T-helper 1 cell treated with Interleukin-12 subunit alpha and Interleukin-12 subunit beta and Interleukin-4 antibody, amounts not matched to agents 30 μg/mL and 1 μg/mL, for 36 hours (primary cell): ENCODE measurements at regions not wholly inside any gene's neighbourhood (a gene's known extent, or its start where the extent isn't known, plus 50 kb on each side); places are given as distances from the start of the nearest gene placed in this dataset.

Experiments used
- H3K27ac Mint-ChIP-seq: one replicate; pipeline ENCODE4 v1.8.0; 2021; ENCODE audit warnings: mild to moderate bottlenecking, mixed read lengths
- H3K27me3 Mint-ChIP-seq: one replicate; pipeline ENCODE4 v1.8.0; 2021; ENCODE audit warnings: low read depth, mixed read lengths
- H3K36me3 Mint-ChIP-seq: one replicate; pipeline ENCODE4 v1.8.0; 2021; ENCODE audit warnings: low read depth, mixed read lengths
- H3K4me1 Mint-ChIP-seq: one replicate; pipeline ENCODE4 v1.8.0; 2021; ENCODE audit warnings: low read depth, mixed read lengths
- H3K4me3 Mint-ChIP-seq: one replicate; pipeline ENCODE4 v1.8.0; 2021; ENCODE audit warnings: mild to moderate bottlenecking, moderate library complexity, mixed read lengths
- H3K9me3 Mint-ChIP-seq: one replicate; pipeline ENCODE4 v1.8.0; 2021; ENCODE audit warnings: mixed read lengths

DNA sequence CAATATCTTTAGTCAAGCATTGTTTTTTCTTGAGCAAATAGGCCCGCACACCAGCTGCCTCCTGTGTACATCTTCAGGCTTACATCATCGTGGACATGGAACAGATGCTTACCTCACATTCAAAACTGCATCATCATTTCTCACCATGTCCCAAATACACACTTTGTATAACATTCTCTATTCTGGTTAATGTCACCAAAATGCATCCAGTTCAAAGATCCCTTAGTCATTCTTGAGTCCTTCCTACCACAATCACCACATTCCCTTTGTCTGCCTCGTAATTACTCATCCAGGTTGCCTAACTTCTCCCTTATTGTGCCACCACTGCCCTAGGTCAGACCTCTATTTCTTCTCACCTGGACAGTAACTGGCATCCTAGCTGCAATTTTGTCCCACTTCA is 373.7 kb upstream of the GALNT5 start:
- peaks cover 14% of the 10 kb centered on the region for H3K27me3 Mint-ChIP-seq
- no peaks in the 10 kb centered on the region for H3K9me3 Mint-ChIP-seq
- no peaks in the 10 kb centered on the region for H3K36me3 Mint-ChIP-seq

DNA sequence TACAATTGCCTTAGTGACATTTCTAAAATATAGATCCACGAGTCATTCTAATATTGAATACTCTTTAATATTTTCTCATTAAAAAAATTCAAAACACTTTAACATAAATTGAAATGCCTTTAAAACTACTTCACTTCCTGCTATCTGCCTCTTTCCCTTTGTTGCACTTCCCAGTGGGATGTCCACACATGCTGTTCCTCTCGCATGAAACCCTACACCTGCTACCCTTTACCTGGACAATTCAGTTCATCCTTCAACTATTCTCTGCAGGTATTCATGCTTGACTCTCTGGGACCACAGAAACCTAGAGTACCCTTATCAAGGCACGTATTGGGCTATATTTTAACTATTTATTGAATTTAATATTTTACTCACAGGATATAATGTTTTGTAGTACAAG is 373.3 kb upstream of the GALNT5 start:
- Mint-ChIP-seq H3K36me3 (no peaks in the 10 kb centered on the region), H3K4me1 (no peaks in the 10 kb centered on the region), H3K27me3 (peaks cover 18% of the 10 kb centered on the region), H3K9me3 (no peaks in the 10 kb centered on the region), H3K27ac (no peak overlapping the region), H3K4me3 (no peak overlapping the region)

More for the DNA sequence above, 373.7 kb upstream of the GALNT5 start:
- Mint-ChIP-seq H3K4me1 (no peaks in the 10 kb centered on the region), H3K27ac (no peak overlapping the region), H3K4me3 (no peak overlapping the region)

DNA sequence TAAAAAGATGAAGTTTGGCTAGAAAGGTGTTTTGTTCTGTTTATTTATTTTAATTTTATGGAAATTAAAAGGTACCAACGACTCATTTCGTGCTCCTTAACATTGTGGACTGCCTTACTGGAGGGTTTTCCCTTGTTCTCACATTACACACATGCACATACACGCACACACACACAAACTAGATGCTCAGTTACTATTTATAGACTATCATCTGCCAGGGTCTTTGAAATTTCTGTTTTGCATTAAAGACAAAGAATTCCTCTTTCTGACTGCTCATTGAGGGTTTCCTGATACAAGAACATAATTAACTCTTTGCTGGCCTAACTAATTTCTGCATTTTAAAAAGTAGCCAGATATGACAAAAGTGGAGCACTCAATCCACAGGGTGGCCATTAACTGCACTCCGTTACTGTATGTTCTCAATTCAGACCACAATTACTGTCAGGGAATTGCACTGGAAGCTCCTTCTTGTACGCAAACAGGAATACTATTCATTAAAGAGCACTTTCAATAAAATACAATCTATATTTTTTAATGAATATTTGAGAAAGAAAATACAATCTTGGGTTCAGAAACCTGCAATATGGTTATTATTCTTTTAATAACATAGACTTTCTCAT is 366.9 kb upstream of the GALNT5 start:
- Mint-ChIP-seq H3K9me3 (no peaks in the 10 kb centered on the region), H3K4me1 (peaks cover 14% of the 10 kb centered on the region), H3K27ac (no peak overlapping the region), H3K27me3 (peaks cover 61% of the 10 kb centered on the region), H3K4me3 (no peak overlapping the region), H3K36me3 (no peaks in the 10 kb centered on the region)

DNA sequence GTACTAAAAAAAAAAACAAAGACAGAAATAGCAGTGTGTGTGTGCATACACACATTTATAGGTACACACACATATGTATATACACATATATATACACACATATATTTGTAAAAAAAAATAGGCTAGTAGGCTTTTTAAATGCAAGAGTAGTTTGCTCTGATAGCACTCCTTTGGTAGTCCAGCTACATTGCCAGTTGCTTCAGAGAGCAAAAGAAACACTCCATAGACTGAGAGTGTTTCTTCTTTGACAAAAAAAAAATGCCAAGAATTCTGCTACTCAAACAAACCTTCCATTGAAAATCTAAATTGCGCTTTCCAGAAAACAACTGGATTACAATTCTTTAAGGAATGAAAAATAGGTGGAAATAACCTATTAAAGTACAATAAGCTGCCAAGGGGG is 365.9 kb upstream of the GALNT5 start:
- Mint-ChIP-seq H3K27me3 (peaks cover 67% of the 10 kb centered on the region), H3K36me3 (peaks cover 2% of the 10 kb centered on the region), H3K9me3 (no peaks in the 10 kb centered on the region), H3K4me3 (no peak overlapping the region), H3K4me1 (peaks cover 24% of the 10 kb centered on the region), H3K27ac (no peak overlapping the region)

DNA sequence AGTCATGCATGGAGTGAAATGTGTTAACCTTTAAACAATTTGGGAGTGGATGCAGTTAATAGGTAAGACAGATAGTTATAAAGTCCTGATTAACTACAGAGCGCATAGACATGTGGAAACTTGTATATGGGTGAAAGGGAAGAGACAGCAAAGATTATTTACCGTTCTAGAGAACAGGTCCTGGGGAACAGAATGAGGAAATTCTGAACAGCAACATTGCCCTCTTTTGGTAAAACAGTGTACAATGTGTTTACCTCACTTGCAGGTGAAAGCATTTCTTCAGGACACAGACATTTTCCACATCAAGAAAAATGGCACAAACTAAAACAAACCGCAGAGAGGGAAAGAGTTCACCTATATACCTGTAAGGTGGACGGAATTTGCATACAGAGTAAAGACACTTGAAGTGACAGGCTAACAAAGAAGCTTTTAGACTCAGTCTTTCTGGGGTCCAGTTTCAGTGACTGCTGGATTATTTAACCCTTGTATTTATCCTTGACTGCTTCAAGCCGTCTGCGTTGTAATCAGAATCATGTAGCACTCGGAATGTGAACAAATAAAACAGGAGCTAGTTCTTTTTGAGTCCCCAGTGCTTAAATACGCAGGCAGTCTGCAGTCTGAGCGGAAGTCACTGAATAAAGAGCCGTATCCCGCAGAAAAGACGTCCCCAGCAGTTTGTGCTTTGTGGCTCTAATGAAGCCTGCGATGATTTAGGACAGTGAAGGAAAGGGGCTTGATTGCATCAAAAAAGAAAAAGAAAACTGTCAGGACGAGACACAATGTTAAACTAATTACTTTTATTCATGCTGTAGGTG is 364.8 kb upstream of the GALNT5 start:
- Mint-ChIP-seq H3K9me3 (peaks cover under 1% of the 10 kb centered on the region), H3K27me3 (peaks cover 71% of the 10 kb centered on the region), H3K4me1 (peaks cover 25% of the 10 kb centered on the region), H3K36me3 (peaks cover 2% of the 10 kb centered on the region), H3K4me3 (peak overlapping the region; percentile 11), H3K27ac (no peak overlapping the region)

DNA sequence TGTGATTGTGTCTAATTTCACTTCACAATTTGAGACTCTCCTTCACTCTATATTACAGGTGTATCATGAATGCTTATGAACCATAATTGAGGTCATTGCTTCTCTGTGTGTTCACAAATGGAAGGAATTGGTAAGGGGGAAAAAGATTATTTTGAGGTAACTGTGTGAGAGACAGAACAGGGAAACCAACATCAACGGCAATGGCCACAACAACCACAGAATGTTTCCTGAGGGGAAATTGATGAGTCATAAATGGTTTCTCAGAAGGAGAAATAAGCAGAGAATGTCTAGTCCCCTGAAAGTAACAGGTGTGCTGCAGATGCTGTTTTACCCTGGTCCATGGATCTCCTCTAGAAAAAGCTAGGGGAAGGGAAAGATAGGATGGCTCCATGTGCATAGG is 361.2 kb upstream of the GALNT5 start:
- H3K4me1 Mint-ChIP-seq: peaks cover 25% of the 10 kb centered on the region
- peaks cover 5% of the 10 kb centered on the region for H3K9me3 Mint-ChIP-seq
- peak overlapping the region; percentile 43 for H3K4me3 Mint-ChIP-seq
- peaks cover 71% of the 10 kb centered on the region for H3K27me3 Mint-ChIP-seq
- peaks cover 5% of the 10 kb centered on the region for H3K36me3 Mint-ChIP-seq
- peak overlapping the region; percentile 47 for H3K27ac Mint-ChIP-seq

DNA sequence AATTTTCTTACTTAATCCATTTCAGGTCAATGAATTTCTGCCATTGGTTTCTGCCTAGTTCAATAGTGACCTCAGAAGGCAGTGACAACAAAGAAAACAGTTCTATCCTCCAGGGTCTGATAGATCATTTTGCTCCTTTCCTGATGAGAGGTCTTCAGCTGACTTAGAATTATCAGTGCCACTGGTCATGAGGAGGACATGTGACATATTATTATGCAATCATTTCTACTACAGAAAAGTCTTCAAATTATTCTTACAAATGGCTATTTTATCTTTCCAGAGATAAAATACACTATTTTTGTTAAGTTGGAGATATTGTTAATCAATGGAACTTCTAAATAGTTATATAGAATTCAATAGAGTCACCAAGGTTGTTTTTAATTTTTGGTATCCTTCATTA is 360.0 kb upstream of the GALNT5 start:
- Mint-ChIP-seq H3K9me3 (peaks cover 5% of the 10 kb centered on the region), H3K4me1 (peaks cover 21% of the 10 kb centered on the region), H3K36me3 (peaks cover 5% of the 10 kb centered on the region), H3K4me3 (no peak overlapping the region), H3K27me3 (peaks cover 66% of the 10 kb centered on the region), H3K27ac (no peak overlapping the region)

DNA sequence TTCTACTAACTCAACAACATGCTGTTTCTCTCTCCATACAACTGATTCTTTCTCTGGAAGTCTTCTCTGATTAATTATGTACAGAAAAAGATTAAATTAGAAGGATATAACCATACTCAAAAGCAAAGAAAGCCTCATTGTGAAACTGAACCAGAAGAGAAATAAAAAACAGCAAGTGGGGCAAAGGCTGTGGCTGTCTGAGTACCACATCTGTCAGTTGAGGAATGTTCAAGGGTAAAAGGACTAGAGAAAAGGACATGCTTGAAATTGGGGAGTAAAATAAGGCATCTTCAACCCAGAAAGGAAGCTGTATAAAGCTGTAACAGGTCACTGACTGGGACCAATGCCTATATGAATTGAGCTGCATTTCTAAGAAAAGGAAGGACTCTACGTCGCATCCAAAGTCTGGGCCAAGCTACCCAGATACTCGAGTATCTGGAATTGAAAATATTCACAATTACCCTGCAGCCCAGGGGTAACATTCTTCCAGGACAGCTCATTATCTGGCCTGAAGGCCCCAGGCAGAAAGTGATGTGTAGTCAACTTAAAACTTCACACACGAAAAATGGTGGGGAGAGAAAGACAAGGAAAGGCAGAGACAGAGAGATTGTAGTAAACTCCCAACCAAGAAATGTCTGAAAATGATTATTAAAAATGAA is 356.0 kb upstream of the GALNT5 start:
- H3K27me3 Mint-ChIP-seq: peaks cover 65% of the 10 kb centered on the region
- peaks cover 2% of the 10 kb centered on the region for H3K4me1 Mint-ChIP-seq
- no peak overlapping the region for H3K27ac Mint-ChIP-seq
- H3K36me3 Mint-ChIP-seq: peaks cover 4% of the 10 kb centered on the region
- peaks cover 5% of the 10 kb centered on the region for H3K9me3 Mint-ChIP-seq
- H3K4me3 Mint-ChIP-seq: no peak overlapping the region

DNA sequence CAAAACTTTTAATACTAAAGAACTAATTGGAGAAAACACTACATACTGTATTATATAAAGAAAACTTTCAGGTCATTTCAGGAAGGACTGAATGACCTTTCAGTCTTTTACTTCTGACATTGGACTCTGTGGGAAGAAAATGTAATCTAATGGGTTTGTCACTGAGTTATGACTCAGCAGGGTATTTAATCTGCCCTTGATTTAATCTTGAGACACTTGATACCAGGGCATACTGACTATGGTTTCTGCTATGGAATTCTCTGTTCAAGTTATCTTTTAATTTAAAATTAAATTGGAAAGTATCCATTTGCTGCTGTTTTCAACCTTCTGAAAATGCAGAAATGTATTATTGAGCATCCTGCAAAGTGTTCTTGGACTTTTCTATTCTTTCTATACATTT is 354.2 kb upstream of the GALNT5 start:
- no peak overlapping the region for H3K27ac Mint-ChIP-seq
- peaks cover 4% of the 10 kb centered on the region for H3K4me1 Mint-ChIP-seq
- no peaks in the 10 kb centered on the region for H3K9me3 Mint-ChIP-seq
- H3K4me3 Mint-ChIP-seq: no peak overlapping the region
- peaks cover 58% of the 10 kb centered on the region for H3K27me3 Mint-ChIP-seq
- no peaks in the 10 kb centered on the region for H3K36me3 Mint-ChIP-seq

DNA sequence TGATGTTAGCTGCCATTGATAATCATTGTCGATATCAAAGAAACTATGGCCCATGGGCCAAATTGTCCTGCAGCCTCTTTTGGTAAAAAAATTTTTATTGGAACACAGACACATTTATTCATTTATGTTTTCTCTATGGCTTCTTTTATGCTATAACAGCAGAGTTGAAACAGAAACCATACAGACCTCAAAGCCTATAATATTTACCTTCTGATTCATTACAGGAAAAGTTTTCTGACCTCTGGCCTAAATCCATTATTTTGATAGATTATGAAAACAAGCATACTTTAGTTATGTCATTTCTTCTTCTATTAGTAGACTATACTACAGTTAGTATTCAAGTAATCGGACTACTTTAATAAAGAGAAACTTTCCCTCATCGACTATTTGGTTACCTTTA is 349.7 kb upstream of the GALNT5 start:
- H3K36me3 Mint-ChIP-seq: no peaks in the 10 kb centered on the region
- H3K4me3 Mint-ChIP-seq: no peak overlapping the region
- H3K9me3 Mint-ChIP-seq: no peaks in the 10 kb centered on the region
- H3K27me3 Mint-ChIP-seq: peaks cover 41% of the 10 kb centered on the region
- H3K4me1 Mint-ChIP-seq: peaks cover 9% of the 10 kb centered on the region
- no peak overlapping the region for H3K27ac Mint-ChIP-seq

DNA sequence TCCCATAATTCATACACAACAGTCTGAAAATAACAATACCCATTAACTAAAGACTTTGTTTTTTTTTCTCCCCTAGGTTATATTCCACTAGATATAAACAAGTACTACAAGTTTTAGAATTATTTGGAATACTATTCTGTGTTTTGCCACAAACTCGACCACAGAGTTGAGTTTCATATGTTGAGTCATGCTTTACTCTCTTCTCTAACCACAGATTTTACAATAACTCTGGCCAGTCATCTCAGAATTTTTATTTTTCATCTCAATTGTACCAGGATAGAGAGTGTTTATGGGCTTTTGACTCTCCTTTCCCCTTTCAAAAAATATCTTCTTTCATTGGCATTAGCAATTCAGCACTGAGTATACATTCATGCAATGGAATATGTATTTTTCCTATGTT is 348.7 kb upstream of the GALNT5 start:
- Mint-ChIP-seq H3K4me3 (no peak overlapping the region), H3K36me3 (no peaks in the 10 kb centered on the region), H3K9me3 (no peaks in the 10 kb centered on the region), H3K4me1 (peaks cover 9% of the 10 kb centered on the region), H3K27ac (no peak overlapping the region), H3K27me3 (peaks cover 36% of the 10 kb centered on the region)

DNA sequence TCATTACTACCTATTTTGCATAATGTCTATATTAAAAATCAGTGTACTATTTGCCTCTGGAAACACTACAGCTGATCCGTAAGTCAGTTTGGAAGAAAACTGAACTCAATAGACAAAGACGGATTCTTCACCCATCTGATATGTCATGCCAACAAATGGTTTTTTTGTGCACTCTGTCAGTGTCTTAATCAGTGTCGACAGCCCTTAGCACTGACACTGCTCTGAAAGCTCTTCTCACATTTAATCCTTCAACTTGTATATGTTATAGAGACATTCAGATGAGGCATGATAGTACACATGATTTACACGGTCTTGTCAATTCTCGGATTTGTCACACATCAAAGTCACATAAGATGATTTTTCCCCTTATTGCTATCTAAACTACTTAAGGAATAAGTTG is 347.5 kb upstream of the GALNT5 start:
- Mint-ChIP-seq H3K27me3 (peaks cover 26% of the 10 kb centered on the region), H3K4me1 (peaks cover 9% of the 10 kb centered on the region), H3K9me3 (no peaks in the 10 kb centered on the region), H3K4me3 (no peak overlapping the region), H3K36me3 (no peaks in the 10 kb centered on the region), H3K27ac (no peak overlapping the region)

DNA sequence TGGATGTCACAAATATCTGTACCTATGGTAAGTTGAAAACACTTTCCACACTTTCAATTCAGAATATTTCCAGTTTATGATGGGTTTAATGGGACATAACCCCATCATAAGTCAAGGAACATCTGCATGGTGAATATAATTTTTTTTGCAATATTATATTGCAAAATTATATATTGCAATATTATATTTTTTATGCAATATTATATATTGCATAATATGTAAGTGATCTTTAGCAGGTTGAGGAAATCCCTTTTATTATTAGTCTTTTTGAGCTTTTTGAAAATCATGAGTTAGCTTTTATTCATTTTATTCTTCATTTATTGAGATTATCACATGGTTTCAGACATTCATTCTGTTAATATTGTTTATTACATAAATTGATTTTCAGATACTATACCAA is 342.2 kb upstream of the GALNT5 start:
- no peaks in the 10 kb centered on the region for H3K36me3 Mint-ChIP-seq
- H3K27ac Mint-ChIP-seq: no peak overlapping the region
- peaks cover 15% of the 10 kb centered on the region for H3K27me3 Mint-ChIP-seq
- H3K4me1 Mint-ChIP-seq: no peaks in the 10 kb centered on the region
- no peaks in the 10 kb centered on the region for H3K9me3 Mint-ChIP-seq
- no peak overlapping the region for H3K4me3 Mint-ChIP-seq

DNA sequence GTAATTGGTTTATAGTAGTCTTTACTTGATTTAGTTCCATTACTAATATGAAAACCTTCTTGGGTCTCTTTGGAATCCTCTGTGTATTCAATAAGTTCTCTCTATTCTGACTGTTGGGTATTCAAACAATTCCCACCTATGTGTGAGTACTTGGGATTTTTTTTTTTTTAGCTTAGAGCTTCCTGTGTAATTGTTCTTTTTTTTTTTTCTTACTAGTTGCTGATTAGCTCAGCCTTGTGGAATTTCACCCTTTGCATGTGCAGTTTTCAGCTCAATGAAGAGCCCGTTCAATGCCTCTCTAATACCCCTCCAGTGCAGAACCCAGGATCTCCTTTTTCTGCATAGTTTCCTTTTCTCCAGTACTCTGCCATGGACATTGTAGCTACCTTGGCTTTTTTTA is 339.1 kb upstream of the GALNT5 start:
- Mint-ChIP-seq H3K9me3 (peaks cover 4% of the 10 kb centered on the region), H3K27ac (no peak overlapping the region), H3K27me3 (peaks cover 7% of the 10 kb centered on the region), H3K4me3 (no peak overlapping the region), H3K36me3 (no peaks in the 10 kb centered on the region), H3K4me1 (no peaks in the 10 kb centered on the region)

DNA sequence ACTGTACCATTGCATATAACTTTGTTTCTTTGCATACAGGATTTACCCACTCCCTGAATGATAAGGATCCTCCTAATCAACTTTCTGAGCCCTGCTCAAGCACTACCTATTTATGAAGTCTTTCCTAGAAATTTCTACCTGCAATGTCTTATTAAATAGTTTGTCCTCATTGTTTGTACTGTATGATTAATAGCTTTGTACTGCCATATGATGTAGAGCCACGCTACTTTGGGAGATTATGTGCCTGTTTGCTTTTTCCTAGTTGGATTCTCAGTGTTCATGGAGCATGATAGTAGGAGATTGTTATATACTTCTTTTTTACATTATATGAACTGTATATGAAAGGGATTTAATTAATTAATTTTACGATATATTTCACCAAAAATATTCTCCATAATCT is 327.1 kb upstream of the GALNT5 start:
- no peak overlapping the region for H3K27ac Mint-ChIP-seq
- H3K27me3 Mint-ChIP-seq: no peaks in the 10 kb centered on the region
- H3K9me3 Mint-ChIP-seq: peaks cover 11% of the 10 kb centered on the region
- H3K36me3 Mint-ChIP-seq: no peaks in the 10 kb centered on the region
- no peaks in the 10 kb centered on the region for H3K4me1 Mint-ChIP-seq
- no peak overlapping the region for H3K4me3 Mint-ChIP-seq
